Liver (tissue), 3 donors: ENCODE measurements at regions not wholly inside any gene's neighbourhood (a gene's known extent, or its start where the extent isn't known, plus 50 kb on each side); places are given as distances from the start of the nearest gene placed in this dataset.

Experiments
- CTCF ChIP-seq: fragments of 150-350 bp; IDR thresholded peaks from 2 replicates; pipeline ENCODE4 v1.5.1; 2017; ENCODE audit warnings: improper control_type of control experiment, low read depth, low read length; ENCODE audit not compliant: missing input control
- EGR1 ChIP-seq, 2 donors: IDR thresholded peaks; 2 replicates each; pipeline ENCODE4 v1.6.1; 2016 to 2018; ENCODE audit warnings: antibody characterized with exemption in 2 of 2, low read depth in 2 of 2
- donor health status: healthy.
- donor health status: healthy.

GRCh38 chr17:37856245-37856644 lies 68.0 kb upstream of the TBC1D3K start:
- TF ChIP-seq CTCF: no peak
- no peak for TF ChIP-seq EGR1 (IDR thresholded peaks at IDR 0.05; ENCODE audit: low read depth in 2 of 2)
